Panc1 (cell line): ENCODE measurements at regions not wholly inside any gene's neighbourhood (a gene's known extent, or its start where the extent isn't known, plus 50 kb on each side); places are given as distances from the start of the nearest gene placed in this dataset.

Experiments
- ATAC-seq: fragments of 200-7000 bp; cut with Tn5 transposase; 2 replicates; pipeline ENCODE4 v1.9.1; 2020; ENCODE audit warnings: mild to moderate bottlenecking, moderate library complexity
- BruUV-seq: library from RNA; stranded (reverse); fragments of 400-500 nt; replicated peaks from 2 replicates; lab custom pipeline; 2021; lab: Mats Ljungman, UMichigan
- CTCF ChIA-PET: fragments of 300-600 bp; sonication (Branson Sonifier 250); formaldehyde crosslinking; loops from one replicate; lab custom pipeline; 2022; ENCODE audit warnings: antibody characterized with exemption; lab: Charles Lee
- POLR2A ChIA-PET: fragments of 300-600 bp; sonication (Branson Sonifier 250); formaldehyde crosslinking; loops from one replicate; lab custom pipeline; 2022; ENCODE audit warnings: antibody characterized with exemption; lab: Charles Lee
- DNase-seq: peaks from one replicate; pipeline ENCODE4 v3.0.0-alpha.2; 2010; ENCODE audit warnings: low read depth, low spot score
- H3K27ac ChIP-seq: 2 replicates; pipeline ENCODE4 v1.5.1; 2011; ENCODE audit warnings: mild to moderate bottlenecking, low read length, inconsistent platforms
- H3K27me3 ChIP-seq: fragments of 200-500 bp; sonication (Bioruptor generic); 2 replicates; pipeline ENCODE4 v1.6.0; 2014; ENCODE audit warnings: low read length, inconsistent platforms; ENCODE audit not compliant: control insufficient read depth, insufficient read depth
- H3K36me3 ChIP-seq: fragments of 200-500 bp; sonication (Bioruptor generic); 2 replicates; pipeline ENCODE4 v1.5.1; 2014; ENCODE audit warnings: inconsistent platforms, mild to moderate bottlenecking, low read length, moderate library complexity; ENCODE audit not compliant: control insufficient read depth, insufficient read depth
- H3K4me1 ChIP-seq: 2 replicates; pipeline ENCODE4 v1.5.1; 2011; ENCODE audit warnings: inconsistent platforms, mild to moderate bottlenecking, low read length, moderate library complexity; ENCODE audit not compliant: control insufficient read depth, insufficient read depth
- H3K4me3 ChIP-seq, 2 experiments: 2 replicates each; pipeline ENCODE4 v1.5.1; 2011 to 2012; ENCODE audit warnings: low read depth in 2 of 2, low read length in 2 of 2, mild to moderate bottlenecking in 2 of 2, inconsistent platforms in 1 of 2, moderate library complexity in 1 of 2
- H3K9me3 ChIP-seq: fragments of 200-500 bp; sonication (Bioruptor generic); 2 replicates; pipeline ENCODE4 v1.5.1; 2014; ENCODE audit warnings: low read depth, mild to moderate bottlenecking, inconsistent platforms, low read length, moderate library complexity; ENCODE audit not compliant: control insufficient read depth, insufficient read depth
- CTCF ChIP-seq: fragments of 450-650 bp; IDR thresholded peaks from 2 replicates; pipeline ENCODE4 v1.5.1; 2017; ENCODE audit warnings: mild to moderate bottlenecking
- POLR2AphosphoS5 ChIP-seq: IDR thresholded peaks from 2 replicates; pipeline ENCODE4 v1.6.1; 2012; ENCODE audit warnings: mild to moderate bottlenecking, low read depth, low read length, moderate library complexity
- SIN3A ChIP-seq: IDR thresholded peaks from 2 replicates; pipeline ENCODE4 v1.6.1; 2012; ENCODE audit warnings: low read depth, mild to moderate bottlenecking, low read length, moderate library complexity, borderline replicate concordance; ENCODE audit not compliant: insufficient read depth
- TCF7L2 ChIP-seq: IDR thresholded peaks from 2 replicates; pipeline ENCODE4 v1.6.1; 2011; ENCODE audit warnings: mild to moderate bottlenecking, low read depth, low read length, inconsistent platforms
- in situ Hi-C: cut with HindIII; loops from 2 replicates; pipeline ENCODE4 v1.10.0; 2016; ENCODE audit warnings: low sequenced_read_pairs, low pct_unique_long_range_greater_than_20kb
- intact Hi-C: fragments of 100-400 bp; cut with micrococcal nuclease; formaldehyde crosslinking; loops from one replicate; pipeline ENCODE4 v1.10.0; 2022; ENCODE audit not compliant: unreplicated experiment
- TF ChIP-seq, protein P1 (sequence below), 2 experiments: IDR thresholded peaks; 2 replicates each; pipeline ENCODE4 v1.6.1; 2011 to 2012; ENCODE audit warnings: low read depth in 2 of 2, control low read depth in 1 of 2, low read length in 1 of 2, mild to moderate bottlenecking in 1 of 2, moderate library complexity in 1 of 2; ENCODE audit not compliant: insufficient read depth in 1 of 2

- in situ Hi-C loops: no loop called here
- H3K9me3 ChIP-seq: no peaks in the 10 kb centered on the region; the same call in 1 of the 2 replicates
- DNase-seq: no peak
- TF ChIP-seq CTCF (no peak), TCF7L2 (no peak), SIN3A (no peak), POLR2AphosphoS5 (no peak)
- TF ChIP-seq, protein P1, sequence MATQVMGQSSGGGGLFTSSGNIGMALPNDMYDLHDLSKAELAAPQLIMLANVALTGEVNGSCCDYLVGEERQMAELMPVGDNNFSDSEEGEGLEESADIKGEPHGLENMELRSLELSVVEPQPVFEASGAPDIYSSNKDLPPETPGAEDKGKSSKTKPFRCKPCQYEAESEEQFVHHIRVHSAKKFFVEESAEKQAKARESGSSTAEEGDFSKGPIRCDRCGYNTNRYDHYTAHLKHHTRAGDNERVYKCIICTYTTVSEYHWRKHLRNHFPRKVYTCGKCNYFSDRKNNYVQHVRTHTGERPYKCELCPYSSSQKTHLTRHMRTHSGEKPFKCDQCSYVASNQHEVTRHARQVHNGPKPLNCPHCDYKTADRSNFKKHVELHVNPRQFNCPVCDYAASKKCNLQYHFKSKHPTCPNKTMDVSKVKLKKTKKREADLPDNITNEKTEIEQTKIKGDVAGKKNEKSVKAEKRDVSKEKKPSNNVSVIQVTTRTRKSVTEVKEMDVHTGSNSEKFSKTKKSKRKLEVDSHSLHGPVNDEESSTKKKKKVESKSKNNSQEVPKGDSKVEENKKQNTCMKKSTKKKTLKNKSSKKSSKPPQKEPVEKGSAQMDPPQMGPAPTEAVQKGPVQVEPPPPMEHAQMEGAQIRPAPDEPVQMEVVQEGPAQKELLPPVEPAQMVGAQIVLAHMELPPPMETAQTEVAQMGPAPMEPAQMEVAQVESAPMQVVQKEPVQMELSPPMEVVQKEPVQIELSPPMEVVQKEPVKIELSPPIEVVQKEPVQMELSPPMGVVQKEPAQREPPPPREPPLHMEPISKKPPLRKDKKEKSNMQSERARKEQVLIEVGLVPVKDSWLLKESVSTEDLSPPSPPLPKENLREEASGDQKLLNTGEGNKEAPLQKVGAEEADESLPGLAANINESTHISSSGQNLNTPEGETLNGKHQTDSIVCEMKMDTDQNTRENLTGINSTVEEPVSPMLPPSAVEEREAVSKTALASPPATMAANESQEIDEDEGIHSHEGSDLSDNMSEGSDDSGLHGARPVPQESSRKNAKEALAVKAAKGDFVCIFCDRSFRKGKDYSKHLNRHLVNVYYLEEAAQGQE (IDR thresholded peaks at IDR 0.05; ENCODE audit: insufficient read depth in 1 of 2, low read depth in 2 of 2, low read length in 1 of 2): no peak
- no TSS peak for BruUV-seq
- intact Hi-C loops: no loop called here
- H3K27me3 ChIP-seq: no peaks in the 10 kb centered on the region
- ChIA-PET POLR2A (no interaction called here), CTCF (no interaction called here)
- H3K4me3 ChIP-seq: no peak overlapping the region
- no peak overlapping the region for H3K27ac ChIP-seq
- H3K36me3 ChIP-seq: no peaks in the 10 kb centered on the region
- no peak for ATAC-seq
- H3K4me1 ChIP-seq: no peaks in the 10 kb centered on the region
Measured at GRCh38 chr3:99429502-99429901, 208.9 kb upstream of the COL8A1 start.

GRCh38 chr3:99425930-99426329 is 212.5 kb upstream of the COL8A1 start:
- intact Hi-C loops: no loop called here
- Histone ChIP-seq H3K36me3 (no peaks in the 10 kb centered on the region), H3K27ac (no peak overlapping the region), H3K4me1 (no peaks in the 10 kb centered on the region), H3K4me3 (no peak overlapping the region), H3K9me3 (no peaks in the 10 kb centered on the region; the same call in 1 of the 2 replicates), H3K27me3 (no peaks in the 10 kb centered on the region)
- ChIA-PET POLR2A (no interaction called here), CTCF (no interaction called here)
- in situ Hi-C loops: no loop called here
- ATAC-seq: no peak
- no TSS peak for BruUV-seq
- no peak for TF ChIP-seq CTCF
- TF ChIP-seq, protein P1 (IDR thresholded peaks at IDR 0.05; ENCODE audit: insufficient read depth in 1 of 2, low read depth in 2 of 2, low read length in 1 of 2): no peak
- TF ChIP-seq SIN3A: no peak
- no peak for TF ChIP-seq TCF7L2
- TF ChIP-seq POLR2AphosphoS5: no peak
- no peak for DNase-seq
